HG03025 (cell line): ENCODE measurements at regions not wholly inside any gene's neighbourhood (a gene's known extent, or its start where the extent isn't known, plus 50 kb on each side); places are given as distances from the start of the nearest gene placed in this dataset.
A peak's percentile ranks its signal among the peaks of the same experiment; 100 is the strongest.

ENCODE experiments used
- ATAC-seq: cut with Tn5 transposase; IDR thresholded peaks from one replicate; pipeline ENCODE4 v1.9.1; 2021; ENCODE audit warnings: mild to moderate bottlenecking, moderate library complexity; ENCODE audit not compliant: unreplicated experiment, low FRiP score

DNA sequence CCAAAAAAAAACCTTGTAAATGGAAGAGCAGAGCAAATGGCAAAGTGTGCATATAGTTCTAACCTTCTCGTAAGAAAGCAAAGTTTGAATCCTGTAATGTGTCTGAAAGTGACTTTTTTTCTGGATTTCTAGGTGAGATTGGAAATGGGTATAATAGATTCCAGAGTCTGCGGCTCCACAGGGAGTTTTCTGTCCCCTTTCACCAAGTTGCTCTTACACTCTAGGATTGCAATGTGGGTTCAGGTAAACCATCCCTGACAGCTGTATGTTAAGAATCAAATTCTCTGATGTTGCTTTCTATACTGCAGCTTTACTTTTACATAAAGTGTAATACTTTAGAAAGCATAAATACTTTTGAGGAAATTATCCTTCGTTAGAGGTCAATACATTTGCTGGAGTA is 260.1 kb downstream of the PRL start:
- ATAC-seq = no peak

DNA sequence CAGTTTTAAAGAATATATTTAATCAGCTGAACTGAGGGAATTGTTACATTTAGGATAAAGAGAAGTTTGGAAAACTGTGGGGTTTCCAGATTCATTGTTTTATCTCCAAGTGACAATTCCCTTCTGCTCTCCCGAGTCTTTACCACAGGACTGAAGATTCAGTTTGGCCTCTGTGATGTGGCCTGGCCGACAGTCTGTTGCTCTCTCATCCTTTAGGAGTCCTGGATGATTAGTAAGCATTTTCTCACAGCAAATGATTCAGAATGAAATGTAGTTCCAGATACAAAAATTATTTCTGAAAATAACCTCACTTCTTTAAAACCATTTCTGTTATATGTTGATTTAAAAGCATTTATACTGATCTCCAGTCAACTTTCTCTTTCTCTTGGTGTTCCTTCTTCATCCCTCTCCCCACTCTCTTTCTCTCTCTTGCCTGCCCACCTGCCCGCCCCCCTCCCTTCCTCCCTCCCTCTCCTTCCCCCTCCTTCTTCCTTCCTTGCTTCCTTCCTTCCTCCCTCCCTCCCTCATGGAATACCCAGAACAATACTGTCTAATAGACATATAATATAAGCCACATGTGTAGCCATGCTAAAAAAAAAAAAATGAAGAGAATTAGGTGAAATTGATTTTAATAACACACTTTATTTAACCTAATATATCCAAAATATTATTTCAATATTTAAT is 254.9 kb downstream of the PRL start:
- ATAC-seq = no peak

GRCh38 chr6:22042706-22043105 is 254.1 kb downstream of the PRL start:
- ATAC-seq = no peak

DNA sequence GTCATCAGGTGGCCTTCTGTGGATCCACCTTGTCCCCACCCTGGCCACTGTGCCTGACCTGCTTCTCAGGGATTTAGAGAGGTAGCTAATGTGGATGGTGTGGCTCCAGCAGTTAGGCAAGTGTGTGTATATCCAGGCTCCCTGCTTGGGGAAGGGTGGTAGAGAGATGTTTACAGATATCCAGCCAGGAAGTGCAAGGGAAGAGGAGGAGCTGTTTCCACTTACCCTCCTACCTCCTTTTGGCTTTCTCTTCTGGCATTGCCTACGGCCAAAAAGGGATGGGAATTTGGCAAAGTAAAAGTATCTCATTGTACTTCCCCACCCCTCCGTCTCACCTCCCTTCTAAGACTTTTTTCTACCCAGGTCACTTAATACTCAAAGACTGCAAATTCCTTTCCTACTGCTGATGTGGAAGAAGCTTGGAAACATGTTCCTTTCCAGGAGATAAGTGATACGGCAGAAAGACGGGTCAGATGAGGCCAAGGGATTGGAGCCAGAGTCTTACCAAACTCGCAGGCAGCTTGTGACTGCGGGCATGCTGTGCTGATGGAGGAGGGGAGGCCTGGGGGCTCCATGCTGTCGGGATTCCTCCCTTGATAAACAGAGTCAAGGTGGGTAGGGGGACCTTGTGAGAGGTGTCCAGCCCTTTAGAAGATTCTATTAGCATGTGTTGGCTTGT is 253.4 kb downstream of the PRL start:
- ATAC-seq = no peak

DNA sequence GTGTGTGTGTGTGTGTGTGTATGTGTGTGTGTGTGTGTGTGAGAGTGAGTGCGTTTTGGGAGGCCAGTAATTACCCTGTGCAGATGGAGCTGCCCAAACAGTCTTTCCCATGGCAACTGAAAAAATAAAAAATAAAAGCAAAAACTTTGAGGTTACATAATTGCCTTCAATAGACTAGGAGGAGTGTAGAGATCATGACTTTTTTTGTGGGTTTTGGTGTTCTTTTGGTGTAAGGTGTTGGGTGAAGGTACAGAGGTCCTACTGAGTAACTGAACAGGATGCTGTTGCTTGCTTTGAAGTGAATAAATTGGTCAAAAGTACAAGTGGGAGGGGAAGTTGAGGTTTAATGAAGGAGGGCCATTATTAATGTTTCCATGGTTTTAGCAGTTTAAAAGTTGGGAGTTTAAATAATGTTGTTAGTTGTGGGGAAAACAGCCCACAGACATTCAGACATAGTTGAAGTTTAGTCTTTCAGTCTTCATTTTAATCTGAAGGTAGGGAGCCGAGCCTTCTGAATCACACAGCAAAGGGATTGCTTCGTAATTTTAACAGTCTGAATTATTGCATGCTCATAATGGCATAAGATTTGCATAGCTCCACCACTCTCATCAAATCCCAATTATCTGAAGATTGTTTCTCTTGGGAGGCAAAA is 251.4 kb downstream of the PRL start:
- no peak for ATAC-seq

GRCh38 chr6:22049002-22049401 is 247.8 kb downstream of the PRL start:
- ATAC-seq = no peak

- no peak for ATAC-seq
These were observed 243.3 kb downstream of the PRL start for GRCh38 chr6:22053391-22053997.

- ATAC-seq = no peak
These were observed 240.4 kb downstream of the PRL start for GRCh38 chr6:22056398-22056797.

GRCh38 chr6:22057962-22058361 is 238.9 kb downstream of the PRL start:
- no peak for ATAC-seq

GRCh38 chr6:22059126-22059525 is 237.7 kb downstream of the PRL start:
- ATAC-seq = no peak

DNA sequence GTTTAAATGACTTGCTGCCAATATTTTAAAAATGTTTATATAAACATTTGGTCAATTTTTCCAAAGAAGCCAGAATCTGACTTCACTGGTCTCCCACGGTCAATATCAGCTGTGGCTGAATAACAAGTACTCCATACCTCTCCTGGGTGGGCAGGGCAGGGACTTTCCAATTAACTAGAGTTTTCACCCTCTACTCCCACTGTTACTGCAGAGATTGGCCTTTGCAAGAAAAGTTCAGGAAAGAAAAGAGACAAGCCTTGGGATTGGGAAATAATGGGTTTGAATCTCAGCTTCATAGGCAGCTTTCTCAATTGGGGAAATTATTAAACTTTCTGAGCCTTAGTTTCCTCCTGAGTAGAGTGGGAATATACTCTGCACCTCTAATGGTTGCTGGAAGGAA is 236.9 kb downstream of the PRL start:
- no peak for ATAC-seq

- ATAC-seq = peak; percentile 78
These were observed 233.9 kb downstream of the PRL start for GRCh38 chr6:22062807-22063408.

- ATAC-seq = no peak
These were observed 232.3 kb downstream of the PRL start for GRCh38 chr6:22064558-22064957.

DNA sequence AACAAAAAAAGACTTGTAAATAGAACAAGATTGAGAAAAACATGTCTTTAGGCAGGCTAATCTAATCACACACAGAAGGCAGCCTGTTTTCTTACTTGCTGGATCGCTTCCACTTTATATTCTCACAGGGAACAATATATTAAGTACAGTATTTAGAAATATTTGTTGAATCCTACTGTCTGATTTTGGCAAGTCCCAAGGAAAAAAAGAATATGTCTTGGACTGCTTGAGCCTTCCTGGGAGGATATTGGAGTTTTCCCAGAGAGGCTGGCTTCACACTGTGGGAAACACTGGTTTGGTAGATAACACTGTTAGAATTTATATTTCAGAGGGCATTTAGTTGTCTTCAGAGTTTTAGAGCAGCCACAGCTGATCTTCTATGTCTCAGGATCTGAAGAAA is 229.7 kb downstream of the PRL start:
- ATAC-seq = no peak

DNA sequence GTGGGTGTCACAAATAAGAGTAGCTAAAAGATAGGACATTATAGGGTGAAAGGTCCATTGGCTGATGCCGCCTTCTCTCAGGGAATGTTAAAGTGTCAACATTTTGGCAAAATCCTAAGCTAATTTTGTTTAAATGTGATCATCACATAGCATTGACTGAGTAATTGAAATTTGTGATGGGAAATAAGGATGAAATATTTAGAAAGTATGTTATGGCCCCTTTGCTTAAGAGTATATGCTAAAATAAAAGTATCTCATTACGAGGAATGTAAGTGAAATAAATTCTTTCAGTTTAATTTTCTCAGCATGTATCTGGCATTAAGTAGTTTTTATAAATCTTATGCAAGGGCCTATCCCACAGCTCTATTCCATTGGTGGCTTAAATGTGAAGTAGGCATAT is 229.2 kb downstream of the PRL start:
- no peak for ATAC-seq

DNA sequence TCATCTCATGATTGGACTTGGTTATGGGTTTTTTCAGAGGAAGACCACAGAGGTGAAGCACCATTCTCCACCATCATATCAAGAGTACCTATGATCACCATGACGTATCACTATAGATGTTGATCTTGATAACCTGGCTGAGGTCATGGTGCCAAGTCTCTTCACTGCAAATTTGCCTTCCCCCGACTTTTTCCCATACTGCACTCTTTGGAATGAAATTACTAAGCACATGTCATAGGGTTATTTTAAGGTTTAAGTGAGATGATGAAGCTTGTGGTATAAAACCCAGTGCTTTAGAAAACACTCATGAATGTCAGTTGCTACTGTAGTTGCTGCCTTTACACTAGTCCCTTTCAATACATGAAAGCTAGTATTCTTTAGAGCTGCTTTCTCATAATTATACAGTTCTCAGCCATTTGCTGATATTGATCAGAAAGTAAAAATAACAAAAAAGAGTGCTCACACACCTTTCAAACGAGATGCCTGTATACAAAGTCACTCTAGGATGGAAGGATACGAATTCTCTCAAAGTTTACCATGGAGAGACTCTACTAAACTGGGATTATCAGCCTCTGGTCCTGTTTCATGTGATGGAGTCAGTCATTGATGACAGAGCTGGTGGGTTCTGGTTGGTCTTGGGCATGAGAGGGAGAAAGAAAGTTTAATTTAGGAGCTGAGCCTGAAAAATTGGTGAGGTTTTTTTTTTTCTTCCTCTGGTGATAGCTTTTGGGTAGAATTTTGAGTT is 228.1 kb downstream of the PRL start:
- peak; percentile 56 for ATAC-seq

- ATAC-seq = no peak
These were observed 227.5 kb downstream of the PRL start for GRCh38 chr6:22069306-22069800.

DNA sequence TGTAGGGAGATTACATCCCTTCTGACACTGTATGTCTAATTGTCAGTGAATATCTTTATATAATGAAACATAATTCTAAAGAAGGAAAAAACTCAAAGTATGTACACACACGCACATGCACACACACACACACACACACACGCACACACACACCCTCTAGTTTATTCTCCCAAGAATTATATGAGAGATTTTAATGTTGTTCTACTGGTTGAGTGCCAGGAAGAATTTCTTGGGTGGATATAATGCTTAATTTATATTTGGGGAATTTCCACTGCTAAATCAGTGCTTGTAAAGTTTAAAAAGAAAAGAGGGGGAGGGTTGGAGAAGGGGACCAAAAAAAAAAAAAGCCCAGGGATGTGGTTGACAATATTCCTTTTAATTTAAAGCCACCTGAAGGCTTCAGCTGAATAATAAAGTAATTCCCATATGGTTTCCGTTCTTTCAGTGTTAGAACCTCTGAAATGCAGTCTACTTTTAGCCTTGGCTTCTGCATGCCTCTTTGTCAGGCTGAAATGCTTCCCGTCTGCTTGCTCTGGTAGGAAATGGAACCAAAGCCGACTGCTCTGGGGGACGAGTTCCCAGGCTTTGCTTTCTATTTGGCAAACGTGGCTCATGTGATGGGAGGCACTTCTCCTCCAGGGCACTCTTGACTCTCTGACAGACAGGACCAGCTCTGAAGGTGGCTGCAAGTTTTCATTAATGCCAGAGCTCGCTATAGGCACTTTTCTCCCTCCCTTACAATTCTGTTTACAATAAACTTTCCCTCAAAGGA is 225.4 kb downstream of the PRL start:
- no peak for ATAC-seq

GRCh38 chr6:22072949-22073348 is 223.9 kb downstream of the PRL start:
- ATAC-seq = no peak
